ENCODE measurements at regions not wholly inside any gene's neighbourhood (a gene's known extent, or its start where the extent isn't known, plus 50 kb on each side); places are given as distances from the start of the nearest gene placed in this dataset.

DNA sequence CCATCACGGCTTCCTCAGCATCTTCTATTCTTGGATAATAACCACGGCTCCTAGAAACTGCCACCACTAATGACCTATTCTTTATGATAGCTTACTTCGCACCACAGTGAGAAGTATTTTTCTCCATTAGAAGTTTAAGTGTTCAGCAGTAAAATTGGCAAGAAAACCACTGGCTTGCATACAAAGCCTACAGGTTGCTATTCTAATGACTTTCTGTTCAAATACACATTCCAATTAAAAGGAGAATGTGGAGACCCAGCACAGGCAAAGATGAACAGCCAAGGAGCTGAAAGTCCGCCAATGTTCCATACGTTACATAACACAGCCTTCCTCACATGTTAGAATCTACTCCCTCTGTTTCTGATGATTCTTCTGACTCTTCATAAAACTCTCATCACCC, 875.0 kb upstream of the PRKX start:
- TF ChIP-seq SUZ12 (IDR thresholded peaks at IDR 0.05; ENCODE audit: extremely low read depth, insufficient read depth, insufficient read length) (no peak), YY1 (IDR thresholded peaks at IDR 0.05; ENCODE audit: insufficient read depth, insufficient read length) (no peak)
- Histone ChIP-seq H3K27me3 (ENCODE audit: insufficient read depth, insufficient read length) (no peaks in the 10 kb centered on the region), H3K4me1 (ENCODE audit: insufficient read depth, insufficient read length) (no peaks in the 10 kb centered on the region), H3K9ac (ENCODE audit: insufficient read length, low read depth) (no peak overlapping the region), H3K4me3 (ENCODE audit: insufficient read length, low read depth) (no peak overlapping the region), H3K9me3 (ENCODE audit: insufficient read depth, low read length) (no peaks in the 10 kb centered on the region), H3K36me3 (ENCODE audit: insufficient read depth, insufficient read length, low read length) (no peaks in the 10 kb centered on the region)
- DNase-seq (ENCODE audit: low read depth, low spot score) = no peak

DNA sequence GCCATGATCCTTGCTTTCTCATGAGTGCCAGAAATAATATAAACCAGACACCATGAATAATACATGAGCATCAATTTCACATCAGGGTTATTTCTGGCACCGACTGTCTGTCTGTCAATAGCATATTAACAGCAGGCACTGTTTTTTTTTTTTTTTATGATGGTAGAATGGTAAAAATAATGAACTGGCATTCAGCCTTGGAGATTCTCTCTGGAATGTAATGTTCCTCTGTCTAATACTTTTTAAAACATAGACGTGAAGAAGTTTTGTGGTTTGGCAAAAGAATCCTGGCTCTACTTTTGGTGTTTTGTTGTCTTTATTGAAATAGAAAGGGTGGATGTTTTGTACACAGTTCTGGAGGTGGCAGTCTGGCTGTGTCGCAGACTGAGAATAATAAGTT, 874.6 kb upstream of the PRKX start:
- Histone ChIP-seq H3K9ac (ENCODE audit: insufficient read length, low read depth) (no peak overlapping the region), H3K4me3 (ENCODE audit: insufficient read length, low read depth) (no peak overlapping the region), H3K9me3 (ENCODE audit: insufficient read depth, low read length) (no peaks in the 10 kb centered on the region), H3K36me3 (ENCODE audit: insufficient read depth, insufficient read length, low read length) (no peaks in the 10 kb centered on the region), H3K27me3 (ENCODE audit: insufficient read depth, insufficient read length) (no peaks in the 10 kb centered on the region), H3K4me1 (ENCODE audit: insufficient read depth, insufficient read length) (no peaks in the 10 kb centered on the region)
- no peak for DNase-seq (ENCODE audit: low read depth, low spot score)
- TF ChIP-seq YY1 (IDR thresholded peaks at IDR 0.05; ENCODE audit: insufficient read depth, insufficient read length) (no peak), ZNF274 (IDR thresholded peaks at IDR 0.05; ENCODE audit: low read depth, low read length) (no peak), SUZ12 (IDR thresholded peaks at IDR 0.05; ENCODE audit: extremely low read depth, insufficient read depth, insufficient read length) (no peak)

DNA sequence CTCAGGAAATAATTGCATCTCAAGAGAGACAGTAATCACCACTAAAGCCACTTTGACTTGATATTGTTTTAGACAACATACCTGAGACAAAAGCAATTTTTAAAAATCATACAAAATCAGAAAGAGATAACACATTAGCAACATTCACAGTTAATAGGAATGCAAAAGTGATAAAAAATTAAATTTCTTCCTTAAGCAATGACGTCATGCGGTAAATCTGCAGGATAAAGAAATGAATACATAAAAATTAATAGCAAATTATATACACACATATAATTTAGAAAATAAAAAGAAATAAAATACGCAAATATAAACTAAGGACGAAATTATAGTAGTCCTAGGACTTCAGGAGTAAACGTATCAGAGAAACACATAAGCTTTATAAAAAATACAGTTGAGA, 866.5 kb upstream of the PRKX start:
- no peak overlapping the region for H3K4me3 ChIP-seq (ENCODE audit: insufficient read length, low read depth)
- H3K4me1 ChIP-seq (ENCODE audit: insufficient read depth, insufficient read length) = no peaks in the 10 kb centered on the region
- TF ChIP-seq SUZ12 (IDR thresholded peaks at IDR 0.05; ENCODE audit: extremely low read depth, insufficient read depth, insufficient read length) = no peak
- no peak for TF ChIP-seq ZNF274 (IDR thresholded peaks at IDR 0.05; ENCODE audit: low read depth, low read length)
- TF ChIP-seq YY1 (IDR thresholded peaks at IDR 0.05; ENCODE audit: insufficient read depth, insufficient read length) = no peak
- no peaks in the 10 kb centered on the region for H3K9me3 ChIP-seq (ENCODE audit: insufficient read depth, low read length)
- no peak overlapping the region for H3K9ac ChIP-seq (ENCODE audit: insufficient read length, low read depth)
- DNase-seq (ENCODE audit: low read depth, low spot score) = no peak
- H3K27me3 ChIP-seq (ENCODE audit: insufficient read depth, insufficient read length) = no peaks in the 10 kb centered on the region
- H3K36me3 ChIP-seq (ENCODE audit: insufficient read depth, insufficient read length, low read length) = no peaks in the 10 kb centered on the region

DNA sequence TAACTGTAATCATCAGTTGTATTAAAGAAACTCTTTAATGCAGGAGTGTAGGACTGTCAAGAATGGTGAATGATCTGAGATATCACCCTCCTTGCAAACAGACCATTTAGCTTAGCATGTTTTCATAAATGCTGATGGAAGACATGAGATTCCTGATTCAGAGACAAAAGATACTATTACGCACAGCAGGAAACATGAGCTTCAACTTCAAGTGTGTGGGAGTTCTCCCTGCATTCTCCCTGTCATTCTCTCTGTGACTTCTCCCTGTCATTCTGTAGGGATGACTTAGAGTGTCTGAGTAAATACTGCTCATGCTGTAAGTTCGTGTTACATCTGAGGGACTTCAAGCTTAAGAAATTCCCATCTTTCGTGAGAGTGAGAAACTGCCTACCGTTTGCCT, 866.0 kb upstream of the PRKX start:
- no peak for TF ChIP-seq YY1 (IDR thresholded peaks at IDR 0.05; ENCODE audit: insufficient read depth, insufficient read length)
- TF ChIP-seq ZNF274 (IDR thresholded peaks at IDR 0.05; ENCODE audit: low read depth, low read length) = no peak
- no peak for TF ChIP-seq SUZ12 (IDR thresholded peaks at IDR 0.05; ENCODE audit: extremely low read depth, insufficient read depth, insufficient read length)
- Histone ChIP-seq H3K9ac (ENCODE audit: insufficient read length, low read depth) (no peak overlapping the region), H3K4me3 (ENCODE audit: insufficient read length, low read depth) (no peak overlapping the region), H3K27me3 (ENCODE audit: insufficient read depth, insufficient read length) (no peaks in the 10 kb centered on the region), H3K9me3 (ENCODE audit: insufficient read depth, low read length) (no peaks in the 10 kb centered on the region), H3K36me3 (ENCODE audit: insufficient read depth, insufficient read length, low read length) (no peaks in the 10 kb centered on the region), H3K4me1 (ENCODE audit: insufficient read depth, insufficient read length) (no peaks in the 10 kb centered on the region)
- DNase-seq (ENCODE audit: low read depth, low spot score) = no peak

DNA sequence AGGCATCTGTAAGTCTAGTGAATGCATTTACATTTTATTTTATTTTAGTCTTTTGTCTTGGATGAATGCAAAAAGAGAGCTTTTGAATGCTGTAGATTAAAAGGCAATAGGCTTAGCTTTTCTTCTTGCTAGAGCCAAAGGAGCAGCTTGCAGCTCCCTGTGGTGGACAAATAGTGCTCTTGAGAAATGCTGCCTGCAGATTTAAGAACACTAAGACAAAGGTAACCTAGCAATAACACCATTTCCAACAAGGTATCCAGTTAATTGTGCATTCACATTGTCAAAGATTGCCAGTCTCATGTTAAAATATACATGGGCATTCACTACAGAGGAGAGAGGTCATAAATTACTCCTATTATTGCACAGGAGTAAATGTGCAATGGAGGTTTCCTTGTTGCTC, 859.2 kb upstream of the PRKX start:
- Histone ChIP-seq H3K9ac (ENCODE audit: insufficient read length, low read depth) (no peak overlapping the region), H3K36me3 (ENCODE audit: insufficient read depth, insufficient read length, low read length) (no peaks in the 10 kb centered on the region), H3K27me3 (ENCODE audit: insufficient read depth, insufficient read length) (no peaks in the 10 kb centered on the region), H3K4me3 (ENCODE audit: insufficient read length, low read depth) (no peak overlapping the region), H3K9me3 (ENCODE audit: insufficient read depth, low read length) (peaks cover 10% of the 10 kb centered on the region), H3K4me1 (ENCODE audit: insufficient read depth, insufficient read length) (no peaks in the 10 kb centered on the region)
- no peak for DNase-seq (ENCODE audit: low read depth, low spot score)
- TF ChIP-seq SUZ12 (IDR thresholded peaks at IDR 0.05; ENCODE audit: extremely low read depth, insufficient read depth, insufficient read length) (no peak), YY1 (IDR thresholded peaks at IDR 0.05; ENCODE audit: insufficient read depth, insufficient read length) (no peak), ZNF274 (IDR thresholded peaks at IDR 0.05; ENCODE audit: low read depth, low read length) (no peak)

DNA sequence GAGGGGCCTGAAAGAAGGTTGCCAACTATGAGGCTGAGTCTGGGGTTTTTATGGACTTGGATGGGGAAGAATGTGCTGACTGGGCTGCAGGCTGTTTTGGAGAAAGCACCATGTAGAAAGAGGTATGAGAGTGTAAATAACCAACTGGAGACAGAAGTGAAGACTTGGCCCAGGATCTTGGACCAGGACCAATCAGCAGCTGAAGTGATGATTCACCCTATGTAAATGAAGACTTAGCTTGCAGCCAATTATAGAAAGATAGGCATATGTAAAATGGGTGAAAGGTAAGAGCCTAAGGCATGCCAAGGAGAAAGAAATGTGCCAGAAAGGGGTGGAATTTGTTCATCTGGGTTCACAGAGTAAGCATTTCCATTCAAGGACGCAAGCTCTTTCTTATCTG, 856.7 kb upstream of the PRKX start:
- Histone ChIP-seq H3K4me1 (ENCODE audit: insufficient read depth, insufficient read length) (no peaks in the 10 kb centered on the region), H3K4me3 (ENCODE audit: insufficient read length, low read depth) (no peak overlapping the region), H3K9ac (ENCODE audit: insufficient read length, low read depth) (no peak overlapping the region), H3K36me3 (ENCODE audit: insufficient read depth, insufficient read length, low read length) (no peaks in the 10 kb centered on the region), H3K9me3 (ENCODE audit: insufficient read depth, low read length) (peaks cover 10% of the 10 kb centered on the region), H3K27me3 (ENCODE audit: insufficient read depth, insufficient read length) (no peaks in the 10 kb centered on the region)
- no peak for DNase-seq (ENCODE audit: low read depth, low spot score)
- TF ChIP-seq YY1 (IDR thresholded peaks at IDR 0.05; ENCODE audit: insufficient read depth, insufficient read length) = no peak
- no peak for TF ChIP-seq ZNF274 (IDR thresholded peaks at IDR 0.05; ENCODE audit: low read depth, low read length)

DNA sequence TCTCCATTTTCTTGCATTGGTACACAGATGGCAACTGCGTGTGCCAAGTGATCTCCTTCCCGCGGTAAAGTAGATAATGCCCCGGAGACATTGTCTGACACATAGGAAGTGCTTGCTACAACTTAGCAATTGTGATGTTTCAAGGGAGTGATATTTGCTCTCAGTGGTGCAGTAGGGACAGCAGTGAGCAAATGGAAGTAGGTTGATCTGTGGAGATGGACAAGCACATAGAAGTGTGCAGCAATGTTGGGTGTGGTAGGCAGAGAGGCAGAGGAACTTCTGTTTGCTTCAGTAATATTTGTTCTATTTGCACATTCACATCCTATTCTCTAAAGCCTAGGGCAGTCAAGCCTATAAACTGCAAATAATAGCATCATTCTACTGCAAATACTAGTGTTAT, 846.7 kb upstream of the PRKX start:
- no peak for DNase-seq (ENCODE audit: low read depth, low spot score)
- no peaks in the 10 kb centered on the region for H3K9me3 ChIP-seq (ENCODE audit: insufficient read depth, low read length)
- H3K27me3 ChIP-seq (ENCODE audit: insufficient read depth, insufficient read length) = no peaks in the 10 kb centered on the region
- TF ChIP-seq YY1 (IDR thresholded peaks at IDR 0.05; ENCODE audit: insufficient read depth, insufficient read length) (no peak), SUZ12 (IDR thresholded peaks at IDR 0.05; ENCODE audit: extremely low read depth, insufficient read depth, insufficient read length) (no peak), ZNF274 (IDR thresholded peaks at IDR 0.05; ENCODE audit: low read depth, low read length) (no peak)
- H3K4me3 ChIP-seq (ENCODE audit: insufficient read length, low read depth) = no peak overlapping the region
- H3K4me1 ChIP-seq (ENCODE audit: insufficient read depth, insufficient read length) = no peaks in the 10 kb centered on the region
- H3K9ac ChIP-seq (ENCODE audit: insufficient read length, low read depth) = no peak overlapping the region
- no peaks in the 10 kb centered on the region for H3K36me3 ChIP-seq (ENCODE audit: insufficient read depth, insufficient read length, low read length)

DNA sequence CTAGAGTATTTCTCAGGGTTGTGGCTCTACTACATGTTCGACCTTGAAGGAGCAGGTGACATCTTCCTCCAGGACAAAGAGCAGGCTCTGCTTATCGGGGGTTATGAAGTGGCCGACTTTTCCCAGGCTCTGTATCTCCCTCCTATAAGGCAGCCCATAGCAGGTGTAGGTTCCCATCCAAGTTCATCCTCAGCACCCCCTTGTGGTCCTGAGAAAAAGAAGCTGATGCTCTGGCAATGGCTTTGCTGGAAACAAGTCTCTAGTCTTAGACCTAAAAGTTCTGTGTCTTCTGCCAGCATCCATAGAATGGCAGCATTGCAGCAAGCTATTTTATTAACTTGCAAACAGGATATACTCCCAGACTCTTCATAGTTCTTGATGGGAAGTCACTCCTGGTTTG, 836.6 kb upstream of the PRKX start:
- Histone ChIP-seq H3K9ac (ENCODE audit: insufficient read length, low read depth) (no peak overlapping the region), H3K4me3 (ENCODE audit: insufficient read length, low read depth) (no peak overlapping the region), H3K4me1 (ENCODE audit: insufficient read depth, insufficient read length) (no peaks in the 10 kb centered on the region), H3K9me3 (ENCODE audit: insufficient read depth, low read length) (no peaks in the 10 kb centered on the region), H3K36me3 (ENCODE audit: insufficient read depth, insufficient read length, low read length) (no peaks in the 10 kb centered on the region), H3K27me3 (ENCODE audit: insufficient read depth, insufficient read length) (no peaks in the 10 kb centered on the region)
- DNase-seq (ENCODE audit: low read depth, low spot score) = no peak
- TF ChIP-seq SUZ12 (IDR thresholded peaks at IDR 0.05; ENCODE audit: extremely low read depth, insufficient read depth, insufficient read length) (no peak), YY1 (IDR thresholded peaks at IDR 0.05; ENCODE audit: insufficient read depth, insufficient read length) (no peak), ZNF274 (IDR thresholded peaks at IDR 0.05; ENCODE audit: low read depth, low read length) (no peak)

All from NT2/D1 (cell line).